Testis (tissue), 2 donors: ENCODE measurements at regions not wholly inside any gene's neighbourhood (a gene's known extent, or its start where the extent isn't known, plus 50 kb on each side); places are given as distances from the start of the nearest gene placed in this dataset.

Source experiments
- POLR2A ChIP-seq: fragments of 450-650 bp; IDR thresholded peaks from one replicate; pipeline ENCODE4 v1.6.1; 2017; ENCODE audit warnings: antibody characterized with exemption, mild to moderate bottlenecking, moderate library complexity
- TF ChIP-seq, protein P1 (sequence below), 3 experiments: fragments of 450-650 bp in 2 of 3; fragments of 200-600 bp in 1 of 3; sonication (generic) in 1 of 3; IDR thresholded peaks; one replicate each; pipeline ENCODE4 v1.5.1; 2016 to 2019; ENCODE audit warnings: antibody characterized with exemption in 3 of 3, mild to moderate bottlenecking in 2 of 3, moderate library complexity in 1 of 3

DNA sequence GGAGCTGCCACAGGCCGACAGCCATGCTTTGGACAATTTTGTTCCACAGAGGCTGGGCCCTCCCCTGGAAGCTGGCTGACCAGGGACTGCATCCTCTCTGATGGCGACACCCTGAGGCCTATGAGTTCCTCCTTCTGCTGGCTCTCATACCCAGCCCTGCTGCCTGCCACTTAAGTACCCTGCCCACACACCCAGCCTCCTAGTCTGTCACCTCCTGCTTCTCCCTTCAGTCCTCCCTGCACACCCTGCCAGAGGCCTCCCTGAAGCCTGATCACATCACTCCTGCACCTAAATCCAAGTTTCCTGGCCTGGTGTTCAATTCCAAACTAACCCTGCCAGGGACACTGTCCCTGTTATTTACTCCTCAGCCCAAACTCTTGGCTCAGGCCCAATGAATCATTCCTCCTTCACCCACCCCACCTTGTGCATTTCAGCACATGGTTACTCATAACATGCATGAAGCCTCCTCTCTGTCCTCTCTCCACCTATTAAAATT lies 136.7 kb upstream of the NECTIN1 start:
- no peak for TF ChIP-seq POLR2A
- TF ChIP-seq, protein P1, sequence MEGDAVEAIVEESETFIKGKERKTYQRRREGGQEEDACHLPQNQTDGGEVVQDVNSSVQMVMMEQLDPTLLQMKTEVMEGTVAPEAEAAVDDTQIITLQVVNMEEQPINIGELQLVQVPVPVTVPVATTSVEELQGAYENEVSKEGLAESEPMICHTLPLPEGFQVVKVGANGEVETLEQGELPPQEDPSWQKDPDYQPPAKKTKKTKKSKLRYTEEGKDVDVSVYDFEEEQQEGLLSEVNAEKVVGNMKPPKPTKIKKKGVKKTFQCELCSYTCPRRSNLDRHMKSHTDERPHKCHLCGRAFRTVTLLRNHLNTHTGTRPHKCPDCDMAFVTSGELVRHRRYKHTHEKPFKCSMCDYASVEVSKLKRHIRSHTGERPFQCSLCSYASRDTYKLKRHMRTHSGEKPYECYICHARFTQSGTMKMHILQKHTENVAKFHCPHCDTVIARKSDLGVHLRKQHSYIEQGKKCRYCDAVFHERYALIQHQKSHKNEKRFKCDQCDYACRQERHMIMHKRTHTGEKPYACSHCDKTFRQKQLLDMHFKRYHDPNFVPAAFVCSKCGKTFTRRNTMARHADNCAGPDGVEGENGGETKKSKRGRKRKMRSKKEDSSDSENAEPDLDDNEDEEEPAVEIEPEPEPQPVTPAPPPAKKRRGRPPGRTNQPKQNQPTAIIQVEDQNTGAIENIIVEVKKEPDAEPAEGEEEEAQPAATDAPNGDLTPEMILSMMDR (IDR thresholded peaks at IDR 0.05), result no peak
